K562 (cell line): ENCODE measurements at regions not wholly inside any gene's neighbourhood (a gene's known extent, or its start where the extent isn't known, plus 50 kb on each side); places are given as distances from the start of the nearest gene placed in this dataset.

Experiments
- ATAC-seq: fragments of 200-7000 bp; cut with Tn5 transposase; 3 replicates; pipeline ENCODE4 v1.9.1; 2020; ENCODE audit warnings: moderate library complexity
- BruUV-seq: library from RNA; stranded (reverse); fragments of 400-500 nt; replicated peaks from 2 replicates; lab custom pipeline; 2021; lab: Mats Ljungman, UMichigan
- CTCF ChIA-PET: fragments of 300-600 bp; formaldehyde crosslinking; extraction: SDS; loops from one replicate; lab custom pipeline; 2021; ENCODE audit warnings: low intra/inter-chr PET ratio; lab: Yijun Ruan, JAX
- POLR2A ChIA-PET: fragments of 300-600, 350-650 bp; sonication (Branson Sonifier 250); formaldehyde crosslinking; extraction: SDS; loops from one replicate; lab custom pipeline; 2021; ENCODE audit warnings: antibody characterized with exemption, inconsistent platforms; lab: Yijun Ruan, JAX
- DNase-seq, 4 experiments: peaks; one replicate each; pipeline versions ENCODE4 v3.0.0 to v3.0.0-alpha.2; 2011 to 2018; ENCODE audit warnings: low spot score in 3 of 4, mixed read lengths in 3 of 4; ENCODE audit errors: extremely low read depth in 1 of 4
- FAIRE-seq: peaks from 2 replicates; lab custom pipeline; 2011; peaks lifted over from hg19 to GRCh38; lab: Jason Lieb, UNC
- H2AFZ ChIP-seq: 2 replicates; pipeline ENCODE4 v1.6.0; 2011; ENCODE audit warnings: low read depth, low read length, control low read depth, inconsistent platforms
- H3K27ac ChIP-seq: fragments of 200-600 bp; 3 replicates; pipeline ENCODE4 v1.8.0; 2011; ENCODE audit warnings: low read depth, mild to moderate bottlenecking, control low read depth, inconsistent platforms, low read length, moderate library complexity, mixed read lengths; ENCODE audit errors: extremely low read depth
- H3K27me3 ChIP-seq, 2 experiments: fragments of 300-600 bp in 1 of 2; 2 replicates in 1 of 2; 3 replicates in 1 of 2; pipeline versions ENCODE4 v1.6.0 to v1.8.0; 2011; ENCODE audit warnings: inconsistent platforms in 2 of 2, low read length in 2 of 2, mild to moderate bottlenecking in 1 of 2, mixed read lengths in 1 of 2, moderate library complexity in 1 of 2; ENCODE audit not compliant: control insufficient read depth in 2 of 2, insufficient read depth in 2 of 2
- H3K36me3 ChIP-seq: fragments of 300-600 bp; 3 replicates; pipeline ENCODE4 v1.8.0; 2011; ENCODE audit warnings: mild to moderate bottlenecking, low read length, inconsistent platforms; ENCODE audit not compliant: control insufficient read depth, insufficient read depth
- H3K4me1 ChIP-seq, 2 experiments: fragments of 200-600 bp in 1 of 2; replicated peaks in 1 of 2; 2 replicates in 1 of 2; 3 replicates in 1 of 2; pipeline versions ENCODE4 v1.5.1 to v1.8.0; 2011; ENCODE audit warnings: inconsistent platforms in 2 of 2, low read length in 2 of 2, mild to moderate bottlenecking in 1 of 2, mixed read lengths in 1 of 2, moderate library complexity in 1 of 2; ENCODE audit not compliant: control insufficient read depth in 2 of 2, insufficient read depth in 2 of 2
- H3K4me2 ChIP-seq: 2 replicates; pipeline ENCODE4 v1.6.1; 2011; ENCODE audit warnings: low read length, control low read depth, inconsistent platforms, mixed read lengths; ENCODE audit not compliant: insufficient read depth
- H3K4me3 ChIP-seq: fragments of 200-600 bp; sonication (generic), shearing (Covaris generic); 2 replicates; pipeline ENCODE4 v1.5.1; 2016; ENCODE audit warnings: control low read depth, inconsistent platforms
- H3K79me2 ChIP-seq: fragments of 200-600 bp; 3 replicates; pipeline ENCODE4 v1.8.0; 2011; ENCODE audit warnings: low read length, inconsistent platforms; ENCODE audit not compliant: control insufficient read depth, insufficient read depth
- H3K9ac ChIP-seq, 2 experiments: 2 replicates each; pipeline versions ENCODE4 v1.6.0 to v1.6.1; 2011; ENCODE audit warnings: low read depth in 2 of 2, low read length in 2 of 2, control low read depth in 1 of 2, inconsistent platforms in 1 of 2, mild to moderate bottlenecking in 1 of 2, mixed read lengths in 1 of 2; ENCODE audit not compliant: insufficient read depth in 1 of 2
- H3K9me1 ChIP-seq: one replicate; pipeline ENCODE4 v1.6.0; 2011; ENCODE audit warnings: inconsistent platforms, mild to moderate bottlenecking, low read length, moderate library complexity; ENCODE audit not compliant: control insufficient read depth, insufficient read depth
- H3K9me3 ChIP-seq: replicated peaks from 2 replicates; pipeline ENCODE4 v1.5.1; 2011; ENCODE audit warnings: low read depth, low read length, inconsistent platforms; ENCODE audit not compliant: control insufficient read depth, insufficient read depth
- H4K20me1 ChIP-seq: replicated peaks from 2 replicates; pipeline ENCODE4 v1.6.1; 2011; ENCODE audit warnings: low read length, inconsistent platforms, mixed read lengths; ENCODE audit not compliant: control insufficient read depth, insufficient read depth
- BRF2 ChIP-seq: IDR thresholded peaks from 3 replicates; pipeline ENCODE4 v1.6.1; 2011; ENCODE audit warnings: borderline replicate concordance, mild to moderate bottlenecking; ENCODE audit not compliant: insufficient read length, insufficient read depth
- CBFA2T3 ChIP-seq: fragments of 450-650 bp; IDR thresholded peaks from 2 replicates; pipeline ENCODE4 v1.6.1; 2017
- CREM ChIP-seq: IDR thresholded peaks from 2 replicates; pipeline ENCODE4 v1.6.1; 2014; ENCODE audit warnings: antibody characterized with exemption, low read depth
- FOXM1 ChIP-seq, 2 experiments: fragments of 450-650 bp in 1 of 2; sonication (generic) in 1 of 2; formaldehyde crosslinking in 1 of 2; IDR thresholded peaks; 2 replicates each; pipeline versions ENCODE4 v1.6.1 to v1.9.0; 2017 to 2022; ENCODE audit warnings: low read depth in 2 of 2, mild to moderate bottlenecking in 2 of 2, missing genetic modification reagents in 1 of 2, moderate library complexity in 1 of 2
- FOXP4 ChIP-seq: sonication (generic); formaldehyde crosslinking; IDR thresholded peaks from 2 replicates; pipeline ENCODE4 v1.8.0; 2022; ENCODE audit warnings: mild to moderate bottlenecking, missing genetic modification reagents, borderline replicate concordance
- GATAD2B ChIP-seq: fragments of 450-650 bp; IDR thresholded peaks from 2 replicates; pipeline ENCODE4 v1.6.1; 2017; ENCODE audit warnings: mild to moderate bottlenecking, borderline replicate concordance
- KDM2B ChIP-seq: fragments of 250-450 bp; sonication (Bioruptor Pico); IDR thresholded peaks from 2 replicates; pipeline ENCODE4 v1.8.0; 2021; ENCODE audit warnings: mild to moderate bottlenecking, moderate library complexity
- MYBL2 ChIP-seq, 2 experiments: fragments of 450-650 bp in 1 of 2; sonication (generic) in 1 of 2; formaldehyde crosslinking in 1 of 2; IDR thresholded peaks; 2 replicates each; pipeline versions ENCODE4 v1.6.1 to v1.8.1; 2017 to 2022; ENCODE audit warnings: borderline replicate concordance in 1 of 2, inconsistent platforms in 1 of 2, low read depth in 1 of 2, mild to moderate bottlenecking in 1 of 2, missing genetic modification reagents in 1 of 2, moderate library complexity in 1 of 2
- NCOA1 ChIP-seq: fragments of 450-650 bp; IDR thresholded peaks from 2 replicates; pipeline ENCODE4 v1.6.1; 2016; ENCODE audit warnings: low read depth
- PHB2 ChIP-seq: fragments of 450-650 bp; IDR thresholded peaks from 2 replicates; pipeline ENCODE4 v1.6.1; 2017; ENCODE audit warnings: low read depth
- SMARCC2 ChIP-seq: fragments of 450-650 bp; IDR thresholded peaks from 2 replicates; pipeline ENCODE4 v1.6.1; 2017; ENCODE audit warnings: antibody characterized with exemption, moderate library complexity, mild to moderate bottlenecking, low read depth
- TAL1 ChIP-seq: fragments of 450-650 bp; IDR thresholded peaks from 2 replicates; pipeline ENCODE4 v1.6.1; 2016; ENCODE audit warnings: mild to moderate bottlenecking
- TOE1 ChIP-seq, 2 experiments: fragments of 450-650 bp in 1 of 2; sonication (generic) in 1 of 2; formaldehyde crosslinking in 1 of 2; IDR thresholded peaks; 2 replicates each; pipeline versions ENCODE4 v1.7.1 to v1.8.0; 2016 to 2022; ENCODE audit warnings: borderline replicate concordance in 2 of 2, mild to moderate bottlenecking in 2 of 2, antibody characterized with exemption in 1 of 2, inconsistent platforms in 1 of 2, low read depth in 1 of 2, missing genetic modification reagents in 1 of 2, moderate library complexity in 1 of 2
- WGBS: fragments of 100-300 bp; shearing (Covaris generic); methylation state at CpG from one replicate; pipeline ENCODE4 v1.1.6; 2016; ENCODE audit warnings: low coverage, mixed read lengths; ENCODE audit not compliant: insufficient coverage; ENCODE audit errors: missing lambda C conversion rate; 5-methylcytosine and 5-hydroxymethylcytosine counted together
- in situ Hi-C: fragments of 300-500 bp; cut with MboI; formaldehyde crosslinking; loops from 4 replicates; pipeline ENCODE4 v1.15.0; 2018; ENCODE audit warnings: inconsistent platforms, mixed read lengths
- intact Hi-C: fragments of 100-400 bp; cut with micrococcal nuclease; formaldehyde crosslinking; loops from 2 replicates; pipeline ENCODE4 v1.14.2; 2022
- TF ChIP-seq, protein P1 (sequence below): conservative IDR thresholded peaks from 2 replicates; pipeline ENCODE4 v1.6.1; 2011; ENCODE audit warnings: low read depth, mild to moderate bottlenecking, low read length; ENCODE audit not compliant: control insufficient read depth

GRCh38 chr4:81792521-81792920, 320.8 kb upstream of the RASGEF1B start (continued):
- TF ChIP-seq BRF2 (no peak), TOE1 (IDR thresholded peaks at IDR 0.05; ENCODE audit: borderline replicate concordance) (no peak), TOE1 (CRISPR knock-in tag; IDR thresholded peaks at IDR 0.05; ENCODE audit: borderline replicate concordance, low read depth) (no peak), TAL1 (peak; percentile 60), CBFA2T3 (peak; percentile 74), FOXP4 (CRISPR knock-in tag) (no peak), GATAD2B (no peak)

DNA sequence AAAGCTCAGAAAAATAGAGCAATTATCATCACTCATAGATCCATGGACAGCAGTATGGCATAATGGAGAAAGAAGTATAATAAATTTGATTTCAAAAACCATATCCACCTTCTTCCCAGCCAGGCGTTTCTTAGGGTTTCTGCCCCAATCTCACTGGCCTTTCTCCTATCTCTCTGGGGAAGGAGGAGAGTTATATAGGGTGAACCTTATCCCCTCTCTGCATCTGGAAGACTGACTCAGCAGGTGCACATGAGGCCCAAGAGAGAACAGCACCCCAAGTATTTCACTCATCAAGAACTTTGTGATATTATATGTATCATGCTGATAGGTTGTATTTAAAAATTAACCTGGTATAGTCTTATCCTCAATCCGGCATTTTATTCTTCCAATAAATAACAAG, 318.8 kb upstream of the RASGEF1B start:
- FAIRE-seq, result peak; percentile 86
- peak; percentile 82 to 90 (median 87) for DNase-seq
- no TSS peak for BruUV-seq
- 0% methylated on average over 2 of the region's 2 CpGs for WGBS
- intact Hi-C loops (loop anchor here (1.0 kb wide), 1 partner anchor 15 kb away; no protein-coding TSS in a partner anchor), in situ Hi-C loops (no loop called here)
- no peaks in the 10 kb centered on the region for H3K79me2 ChIP-seq
- H3K36me3 ChIP-seq, result no peaks in the 10 kb centered on the region
- H2AFZ ChIP-seq, result 0 out of 2 replicates have a peak overlapping the region, but pooled peaks have one; percentile 10
- H3K4me3 ChIP-seq, result no peak overlapping the region
- H3K27ac ChIP-seq, result 0 out of 3 replicates have a peak overlapping the region, but pooled peaks have one; percentile 5
- H3K9ac ChIP-seq, result peak overlapping the region in 1 of 2 experiments; percentile 24; a peak in 1 of 4 replicates
- no peaks in the 10 kb centered on the region for H3K9me1 ChIP-seq
- H3K4me1 ChIP-seq, result peaks cover 16 to 45% of the 10 kb centered on the region in 2 experiments
- no peaks in the 10 kb centered on the region for H3K27me3 ChIP-seq
- peak; percentile 90 for ATAC-seq
- ChIA-PET CTCF (no interaction called here), POLR2A (interaction anchor here (0.6 to 1.1 kb wide), 3 partner anchors 9 to 419 kb away, joined by 3 to 4 read pairs (median 3); no protein-coding TSS in a partner anchor)
- H3K4me2 ChIP-seq, result peak overlapping the region; percentile 38; the same call in 1 of the 2 replicates
- H4K20me1 ChIP-seq, result no peaks in the 10 kb centered on the region
- no peaks in the 10 kb centered on the region for H3K9me3 ChIP-seq
- TF ChIP-seq KDM2B (no peak), PHB2 (peak; percentile 68; the same call in 1 of the 2 replicates), SMARCC2 (peak; percentile 86), NCOA1 (peak; percentile 53; the same call in 1 of the 2 replicates), MYBL2 (IDR thresholded peaks at IDR 0.05; ENCODE audit: low read depth) (peak; percentile 8; the same call in 1 of the 2 replicates), MYBL2 (CRISPR knock-in tag; IDR thresholded peaks at IDR 0.05; ENCODE audit: borderline replicate concordance) (no peak), FOXM1 (IDR thresholded peaks at IDR 0.05; ENCODE audit: low read depth) (peak; percentile 71), FOXM1 (CRISPR knock-in tag; IDR thresholded peaks at IDR 0.05; ENCODE audit: low read depth) (no peak), CREM (0 out of 2 replicates have a peak, but pooled peaks have one; percentile 10)
- TF ChIP-seq, protein P1, sequence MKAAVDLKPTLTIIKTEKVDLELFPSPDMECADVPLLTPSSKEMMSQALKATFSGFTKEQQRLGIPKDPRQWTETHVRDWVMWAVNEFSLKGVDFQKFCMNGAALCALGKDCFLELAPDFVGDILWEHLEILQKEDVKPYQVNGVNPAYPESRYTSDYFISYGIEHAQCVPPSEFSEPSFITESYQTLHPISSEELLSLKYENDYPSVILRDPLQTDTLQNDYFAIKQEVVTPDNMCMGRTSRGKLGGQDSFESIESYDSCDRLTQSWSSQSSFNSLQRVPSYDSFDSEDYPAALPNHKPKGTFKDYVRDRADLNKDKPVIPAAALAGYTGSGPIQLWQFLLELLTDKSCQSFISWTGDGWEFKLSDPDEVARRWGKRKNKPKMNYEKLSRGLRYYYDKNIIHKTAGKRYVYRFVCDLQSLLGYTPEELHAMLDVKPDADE, result no peak
